Tibial artery (tissue), 4 donors: ENCODE measurements at regions not wholly inside any gene's neighbourhood (a gene's known extent, or its start where the extent isn't known, plus 50 kb on each side); places are given as distances from the start of the nearest gene placed in this dataset.

Source experiments
- DNase-seq, 2 donors: peaks; one replicate each; pipeline ENCODE4 v3.0.0-alpha.2; 2019
- H3K27ac ChIP-seq, 2 donors: fragments of 200-600 bp; sonication (generic) in 1 of 2; 1 replicate in 1 of 2; 2 replicates in 1 of 2; pipeline ENCODE4 v1.5.1; 2018 to 2019; ENCODE audit warnings: mild to moderate bottlenecking in 1 of 2
- H3K27me3 ChIP-seq, 2 donors: fragments of 200-600 bp; sonication (generic) in 1 of 2; one replicate each; pipeline versions ENCODE4 v1.5.1 to v1.6.0; 2016 to 2019
- H3K36me3 ChIP-seq, 3 donors: fragments of 200-600 bp; sonication (generic) in 2 of 3; one replicate each; pipeline ENCODE4 v1.5.1; 2016 to 2019; ENCODE audit warnings: mild to moderate bottlenecking in 2 of 3
- H3K4me1 ChIP-seq, 4 donors: fragments of 200-600 bp; sonication (generic) in 2 of 4; 1 replicate in 3 of 4; 2 replicates in 1 of 4; pipeline ENCODE4 v1.5.1; 2016 to 2019
- H3K4me3 ChIP-seq, 2 donors: fragments of 200-600 bp; sonication (generic) in 1 of 2; 1 replicate in 1 of 2; 2 replicates in 1 of 2; pipeline ENCODE4 v1.5.1; 2018 to 2019; ENCODE audit warnings: mild to moderate bottlenecking in 2 of 2
- H3K9me3 ChIP-seq, 3 donors: fragments of 200-600 bp; sonication (generic) in 1 of 3; one replicate each; pipeline ENCODE4 v1.5.1; 2016 to 2019
- intact Hi-C: fragments of 100-400 bp; cut with DNase I; formaldehyde crosslinking; loops from one replicate; pipeline ENCODE4 v1.15.0; 2023; ENCODE audit warnings: low total_unique reads
- TF ChIP-seq, protein P1 (sequence below), 2 experiments: fragments of 200-600 bp in 1 of 2; fragments of 450-650 bp in 1 of 2; IDR thresholded peaks; one replicate each; pipeline ENCODE4 v1.5.1; 2017 to 2019; ENCODE audit warnings: antibody characterized with exemption in 2 of 2, mild to moderate bottlenecking in 1 of 2, moderate library complexity in 1 of 2

- no peak overlapping the region for H3K4me3 ChIP-seq
- TF ChIP-seq, protein P1, sequence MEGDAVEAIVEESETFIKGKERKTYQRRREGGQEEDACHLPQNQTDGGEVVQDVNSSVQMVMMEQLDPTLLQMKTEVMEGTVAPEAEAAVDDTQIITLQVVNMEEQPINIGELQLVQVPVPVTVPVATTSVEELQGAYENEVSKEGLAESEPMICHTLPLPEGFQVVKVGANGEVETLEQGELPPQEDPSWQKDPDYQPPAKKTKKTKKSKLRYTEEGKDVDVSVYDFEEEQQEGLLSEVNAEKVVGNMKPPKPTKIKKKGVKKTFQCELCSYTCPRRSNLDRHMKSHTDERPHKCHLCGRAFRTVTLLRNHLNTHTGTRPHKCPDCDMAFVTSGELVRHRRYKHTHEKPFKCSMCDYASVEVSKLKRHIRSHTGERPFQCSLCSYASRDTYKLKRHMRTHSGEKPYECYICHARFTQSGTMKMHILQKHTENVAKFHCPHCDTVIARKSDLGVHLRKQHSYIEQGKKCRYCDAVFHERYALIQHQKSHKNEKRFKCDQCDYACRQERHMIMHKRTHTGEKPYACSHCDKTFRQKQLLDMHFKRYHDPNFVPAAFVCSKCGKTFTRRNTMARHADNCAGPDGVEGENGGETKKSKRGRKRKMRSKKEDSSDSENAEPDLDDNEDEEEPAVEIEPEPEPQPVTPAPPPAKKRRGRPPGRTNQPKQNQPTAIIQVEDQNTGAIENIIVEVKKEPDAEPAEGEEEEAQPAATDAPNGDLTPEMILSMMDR (IDR thresholded peaks at IDR 0.05) = no peak
- H3K9me3 ChIP-seq = no peaks in the 10 kb centered on the region
- no peaks in the 10 kb centered on the region for H3K27me3 ChIP-seq
- no peak overlapping the region for H3K27ac ChIP-seq
- no peaks in the 10 kb centered on the region for H3K36me3 ChIP-seq
- no peak for DNase-seq
- intact Hi-C loops = no loop called here
- H3K4me1 ChIP-seq = no peaks in the 10 kb centered on the region
Measured at GRCh38 chr12:18207266-18207665, 54.1 kb upstream of the PIK3C2G start.

DNA sequence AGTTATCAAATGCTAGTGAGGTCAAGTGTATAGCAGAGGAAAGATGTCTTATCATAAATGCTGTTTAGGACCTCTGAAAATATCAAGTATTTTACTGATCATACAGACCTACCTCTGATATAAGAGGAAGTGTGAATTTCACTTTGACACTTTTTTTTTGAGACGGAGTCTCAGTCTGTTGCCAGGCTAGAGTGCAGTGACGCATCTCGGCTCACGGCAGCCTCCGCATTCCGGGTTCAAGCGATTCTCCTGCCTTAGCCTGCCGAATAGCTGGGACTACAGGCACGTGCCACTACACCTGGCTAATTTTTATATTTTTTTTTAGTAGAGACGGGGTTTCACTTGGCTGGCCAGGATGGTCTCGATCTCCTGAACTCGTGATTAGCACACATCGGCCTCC lies 55.1 kb upstream of the PIK3C2G start:
- no peaks in the 10 kb centered on the region for H3K4me1 ChIP-seq
- no peak overlapping the region for H3K27ac ChIP-seq
- no peaks in the 10 kb centered on the region for H3K36me3 ChIP-seq
- no peak for DNase-seq
- TF ChIP-seq, protein P1 (IDR thresholded peaks at IDR 0.05) = no peak
- no peaks in the 10 kb centered on the region for H3K27me3 ChIP-seq
- intact Hi-C loops = no loop called here
- no peak overlapping the region for H3K4me3 ChIP-seq
- H3K9me3 ChIP-seq = no peaks in the 10 kb centered on the region

DNA sequence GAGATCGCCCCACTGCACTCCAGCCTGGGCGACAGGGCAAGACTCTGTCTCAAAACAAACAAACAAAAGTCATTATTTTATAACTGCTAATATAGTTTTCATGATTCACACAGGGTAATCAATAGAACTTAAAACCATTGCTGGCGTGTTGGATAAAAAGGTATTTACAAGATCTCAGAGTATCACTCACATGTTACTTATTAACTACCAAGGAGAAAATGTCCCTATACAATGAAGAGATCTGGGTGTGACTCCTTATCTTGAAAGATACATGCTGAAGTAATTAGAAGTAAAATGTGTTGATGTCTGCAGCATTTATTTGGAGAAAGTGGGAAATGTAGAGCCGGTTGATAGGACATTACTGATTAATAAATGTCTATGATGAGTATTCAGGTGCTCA lies 57.3 kb upstream of the PIK3C2G start:
- H3K27ac ChIP-seq = no peak overlapping the region
- no peaks in the 10 kb centered on the region for H3K4me1 ChIP-seq
- H3K9me3 ChIP-seq = no peaks in the 10 kb centered on the region
- TF ChIP-seq, protein P1 (IDR thresholded peaks at IDR 0.05) = no peak
- intact Hi-C loops = no loop called here
- no peaks in the 10 kb centered on the region for H3K27me3 ChIP-seq
- no peaks in the 10 kb centered on the region for H3K36me3 ChIP-seq
- no peak for DNase-seq
- H3K4me3 ChIP-seq = no peak overlapping the region

DNA sequence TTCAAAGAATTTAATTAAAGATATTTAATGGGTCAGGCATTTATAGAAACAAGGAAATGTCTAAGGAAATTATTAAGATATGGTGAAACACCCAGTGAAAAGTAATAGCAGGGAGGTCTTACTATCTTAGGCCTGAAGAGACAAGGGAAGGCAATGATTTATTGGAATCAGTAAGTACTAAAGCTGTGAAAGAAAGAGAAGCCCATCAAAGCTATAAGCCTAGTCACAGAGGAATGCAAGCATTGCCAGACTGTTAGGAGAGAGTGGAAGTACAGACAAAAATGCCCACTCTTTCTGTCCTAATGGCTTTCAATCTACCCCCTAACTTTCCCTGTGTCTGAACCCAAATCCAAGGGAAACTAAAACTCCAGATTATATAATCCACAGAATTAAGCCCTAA lies 69.2 kb upstream of the PIK3C2G start:
- no peaks in the 10 kb centered on the region for H3K4me1 ChIP-seq
- intact Hi-C loops = no loop called here
- TF ChIP-seq, protein P1 (IDR thresholded peaks at IDR 0.05) = no peak
- no peaks in the 10 kb centered on the region for H3K36me3 ChIP-seq
- H3K27me3 ChIP-seq = no peaks in the 10 kb centered on the region
- no peak for DNase-seq
- no peaks in the 10 kb centered on the region for H3K9me3 ChIP-seq
- no peak overlapping the region for H3K4me3 ChIP-seq
- no peak overlapping the region for H3K27ac ChIP-seq

DNA sequence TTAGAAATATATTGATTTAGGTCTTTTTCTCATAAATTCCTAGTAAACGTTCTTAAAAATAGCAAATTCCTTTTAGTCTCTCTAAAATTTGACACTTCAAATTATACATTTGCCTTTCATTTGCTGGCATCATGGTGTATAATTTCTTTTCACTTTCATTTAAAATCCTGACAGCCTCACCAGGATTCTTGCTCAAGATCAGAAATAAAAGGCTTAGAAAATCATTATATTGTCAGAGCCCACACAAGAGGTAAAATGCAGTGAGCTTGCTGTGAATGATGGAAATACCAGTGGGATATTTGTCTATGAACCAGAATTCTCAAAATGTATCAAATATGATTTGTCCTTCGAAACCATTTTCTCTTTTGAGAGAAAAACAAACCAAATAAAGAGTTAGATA lies 78.2 kb upstream of the PIK3C2G start:
- Histone ChIP-seq H3K27me3 (no peaks in the 10 kb centered on the region), H3K36me3 (no peaks in the 10 kb centered on the region), H3K4me3 (no peak overlapping the region), H3K4me1 (no peaks in the 10 kb centered on the region), H3K9me3 (no peaks in the 10 kb centered on the region), H3K27ac (no peak overlapping the region)
- TF ChIP-seq, protein P1 (IDR thresholded peaks at IDR 0.05) = no peak
- DNase-seq = no peak
- intact Hi-C loops = no loop called here

GRCh38 chr12:18171571-18171970 lies 81.6 kb upstream of the RERGL start:
- DNase-seq = no peak
- TF ChIP-seq, protein P1 (IDR thresholded peaks at IDR 0.05) = no peak
- intact Hi-C loops = no loop called here
- no peaks in the 10 kb centered on the region for H3K4me1 ChIP-seq
- H3K4me3 ChIP-seq = no peak overlapping the region
- H3K36me3 ChIP-seq = no peaks in the 10 kb centered on the region
- H3K27me3 ChIP-seq = no peaks in the 10 kb centered on the region
- H3K27ac ChIP-seq = no peak overlapping the region
- peaks cover 0 to 10% (median 0%) of the 10 kb centered on the region in 3 donors for H3K9me3 ChIP-seq
